OCI-M2 (cell line): ENCODE measurements at regions not wholly inside any gene's neighbourhood (a gene's known extent, or its start where the extent isn't known, plus 50 kb on each side); places are given as distances from the start of the nearest gene placed in this dataset.
"Not testable (repeated sequence)": the region's sequence is repeated elsewhere in the genome, so short reads cannot be mapped to it uniquely, and the experiment has no call there.

Experiments used
- DNase-seq: peaks from one replicate; lab custom pipeline; 2025; ENCODE audit not compliant: unreplicated experiment; lab: John Stamatoyannopoulos, UW

DNA sequence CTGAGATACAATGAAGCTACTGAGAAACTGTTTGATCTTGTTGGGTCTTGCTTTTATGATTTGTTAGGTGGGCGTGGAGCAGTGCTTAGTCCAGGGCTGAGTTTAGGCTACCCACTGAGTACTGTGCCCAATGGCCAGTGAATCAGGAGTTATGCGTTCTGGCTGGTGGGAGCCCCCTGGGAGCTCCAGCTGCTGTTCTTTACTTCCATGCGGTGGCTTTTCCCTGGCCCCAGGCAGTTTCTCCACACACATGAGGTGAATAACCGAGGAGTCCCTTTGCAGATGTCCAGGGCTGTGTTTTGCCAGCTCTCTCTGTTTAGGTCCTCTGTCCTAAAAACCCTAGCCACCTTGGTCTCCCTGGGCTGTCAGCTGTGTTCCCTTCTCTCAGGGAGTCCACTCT, 106.5 kb downstream of the KLF13 start:
- no peak for DNase-seq

DNA sequence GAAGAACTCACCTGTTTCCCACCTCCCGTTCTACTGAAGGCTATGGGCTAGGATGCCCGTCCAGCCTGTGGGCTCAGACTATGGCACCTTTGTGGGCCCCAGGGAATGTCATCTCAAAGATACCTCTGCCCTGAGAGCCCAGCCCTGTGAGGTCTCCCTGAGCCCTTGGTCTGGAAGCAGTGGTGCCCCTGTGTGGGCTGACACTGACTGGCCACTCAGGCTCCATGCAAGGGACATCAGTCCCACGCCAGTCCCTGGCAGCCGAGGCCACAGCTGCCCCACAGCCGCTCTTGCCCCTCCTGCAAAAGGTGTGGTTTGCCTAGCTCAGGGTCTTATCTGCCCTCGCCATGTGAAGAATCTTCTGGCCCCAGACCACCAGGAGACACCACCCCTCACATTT, 106.9 kb downstream of the KLF13 start:
- no peak for DNase-seq

DNA sequence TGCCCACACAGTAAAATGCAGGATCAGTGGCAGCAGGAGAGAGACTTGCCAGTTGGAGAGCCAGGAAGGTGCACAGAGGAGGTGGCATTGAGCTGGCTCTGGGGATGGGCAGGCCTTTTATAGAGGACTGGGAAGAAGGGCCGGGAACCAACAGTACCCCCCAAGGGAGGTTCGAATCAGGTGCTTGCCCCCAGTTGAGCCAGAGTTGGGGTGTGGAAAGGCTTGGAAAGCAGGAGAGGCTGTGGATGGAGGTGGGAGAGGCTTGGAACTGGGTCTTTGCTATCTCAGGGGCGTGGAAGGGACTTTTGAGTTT, 107.6 kb downstream of the KLF13 start:
- no peak for DNase-seq

DNA sequence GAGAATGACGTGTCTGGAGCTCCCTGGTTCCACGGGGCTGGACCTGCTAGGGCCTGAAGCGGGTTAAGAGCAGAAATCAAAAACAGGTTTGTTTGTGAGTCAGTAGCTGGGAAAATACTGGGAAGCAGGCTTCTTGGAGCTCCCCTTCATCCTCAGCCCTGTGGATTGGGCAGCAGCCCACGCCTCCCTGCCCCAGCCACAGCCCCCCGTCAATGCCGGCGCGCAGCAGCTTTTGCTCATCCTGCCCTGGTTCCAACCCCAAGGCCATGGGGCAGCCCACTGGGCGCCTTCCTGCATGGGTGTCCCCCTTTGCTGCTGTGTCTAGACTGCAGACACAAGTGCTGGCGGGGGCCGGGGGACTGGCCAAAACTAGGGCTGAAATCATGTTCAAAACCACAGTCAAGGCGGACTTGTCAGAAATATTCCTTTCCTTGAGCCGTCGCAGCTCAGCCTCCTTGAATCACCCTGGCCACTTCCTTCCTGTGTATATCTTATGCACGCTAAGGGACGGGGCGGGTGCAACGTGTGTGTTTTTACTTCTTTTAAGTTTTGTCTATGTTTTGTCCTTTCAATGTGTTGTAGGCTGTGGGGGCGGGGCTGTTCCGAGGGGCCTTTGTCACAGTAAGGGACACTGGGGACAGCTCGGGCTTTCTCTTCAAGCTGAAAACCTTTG, 108.1 kb downstream of the KLF13 start:
- no peak for DNase-seq

DNA sequence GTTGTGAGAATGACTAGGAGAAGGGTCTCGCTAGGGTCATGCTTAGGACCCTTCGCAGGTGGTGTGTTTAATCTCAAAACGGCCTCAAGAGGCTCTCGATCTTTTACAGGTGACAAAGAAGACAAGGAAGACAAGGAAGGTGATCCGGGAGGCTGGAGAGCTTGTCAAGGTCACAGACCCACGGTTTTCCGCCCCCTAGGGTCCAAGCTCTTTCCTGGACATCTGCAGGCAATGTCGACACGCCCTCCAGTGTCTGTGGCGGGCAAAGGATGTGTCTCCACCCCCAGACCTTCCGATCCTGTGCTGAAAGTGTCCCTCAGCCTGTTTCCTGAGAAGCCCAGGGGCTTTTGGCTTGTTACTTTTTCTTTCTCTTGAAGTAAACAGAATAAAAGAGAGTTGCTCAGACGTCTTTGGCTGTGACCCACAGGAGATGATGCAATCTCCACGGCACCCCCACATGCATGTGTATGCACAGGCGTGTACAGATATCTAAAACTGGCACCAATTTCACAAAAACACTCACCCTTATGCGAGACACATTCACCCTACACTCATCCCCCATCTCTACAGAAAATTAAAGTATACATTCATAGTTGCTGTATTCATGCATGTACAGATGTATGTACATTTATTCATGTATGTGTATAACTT, 108.8 kb downstream of the KLF13 start:
- no peak for DNase-seq

DNA sequence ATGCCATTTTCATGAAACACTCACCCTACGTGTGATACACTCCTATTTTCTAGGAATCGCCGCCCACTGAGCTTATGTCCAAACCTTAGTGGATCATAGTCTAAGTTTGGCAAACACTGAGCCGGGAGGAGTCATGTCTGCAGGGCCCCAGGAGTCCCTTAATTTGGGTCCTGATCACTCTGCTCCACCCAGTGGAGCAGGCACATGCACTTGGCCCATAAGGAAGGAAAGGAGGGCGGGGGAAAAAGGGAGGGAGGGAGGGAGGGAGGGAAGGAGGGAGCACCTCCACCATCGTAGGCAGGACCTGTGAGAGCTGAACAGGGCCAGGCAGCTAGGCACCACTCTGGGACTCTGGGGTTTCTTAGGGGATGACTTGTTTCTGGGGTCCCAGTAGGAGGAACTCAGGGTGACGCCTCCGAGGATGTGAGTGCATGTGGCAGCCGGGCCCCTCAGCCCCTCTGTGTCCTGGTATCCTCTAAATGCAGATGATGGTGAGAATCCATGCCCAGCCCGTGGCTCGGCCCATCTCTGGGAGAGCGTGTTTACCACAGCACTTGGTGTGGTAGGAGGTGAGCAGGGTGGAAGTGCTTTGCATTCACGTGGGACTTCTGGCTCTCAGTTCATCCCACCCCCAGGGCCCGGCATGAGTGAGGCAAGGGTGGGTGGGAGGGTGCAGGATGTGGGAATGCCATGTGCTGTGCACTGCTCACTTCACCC, 109.4 kb downstream of the KLF13 start:
- no peak for DNase-seq

DNA sequence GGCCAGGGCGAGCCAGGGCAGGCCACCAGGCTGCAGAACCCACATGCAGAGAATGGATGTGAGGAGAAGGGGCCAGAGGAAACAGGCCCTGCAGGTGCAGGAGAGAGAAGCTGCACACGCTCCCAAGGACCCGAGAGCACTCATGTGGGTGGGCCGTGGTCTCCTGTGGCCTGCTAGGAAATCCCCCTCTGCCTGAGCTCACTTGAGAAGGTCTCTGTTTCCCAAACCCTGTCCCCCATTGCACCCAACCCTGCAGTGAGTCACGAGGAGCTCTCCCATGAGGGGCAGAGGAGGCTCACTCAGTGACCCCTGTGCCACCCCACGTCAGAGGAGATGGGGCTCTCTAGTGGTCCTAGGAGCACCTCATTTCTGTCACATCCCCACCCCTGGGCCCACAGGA, 111.1 kb downstream of the KLF13 start:
- DNase-seq: no peak

DNA sequence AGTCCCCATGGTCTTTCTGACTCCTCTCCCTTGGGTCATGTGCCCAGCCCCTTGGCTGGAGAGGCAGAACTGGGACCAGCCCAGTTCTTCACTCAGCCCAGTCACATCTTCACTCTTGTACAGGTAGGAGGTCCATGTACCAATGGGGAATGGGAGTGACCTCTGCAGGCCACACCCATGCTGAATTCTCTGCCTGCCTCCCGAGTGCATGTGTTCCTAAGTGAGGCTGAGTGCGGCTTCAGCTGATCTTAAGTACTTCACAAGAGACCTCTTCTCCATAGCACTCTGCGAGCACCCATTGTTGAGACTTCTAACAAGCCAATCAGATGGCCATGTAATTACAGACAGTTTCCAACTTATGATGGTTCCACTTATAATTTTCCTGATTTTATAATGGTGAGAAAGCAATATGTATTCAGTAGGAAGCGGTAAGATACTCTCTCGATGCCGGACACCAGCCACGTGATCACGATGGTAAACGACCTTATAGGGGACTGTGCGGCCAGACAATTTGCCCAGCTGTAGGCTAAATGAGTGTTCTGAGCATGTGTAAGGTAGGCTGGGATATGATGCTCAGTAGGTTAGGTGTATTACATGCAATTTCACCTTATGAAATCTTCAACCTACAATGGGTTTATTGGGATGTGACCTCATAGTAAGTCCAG, 112.1 kb downstream of the KLF13 start:
- no peak for DNase-seq

DNA sequence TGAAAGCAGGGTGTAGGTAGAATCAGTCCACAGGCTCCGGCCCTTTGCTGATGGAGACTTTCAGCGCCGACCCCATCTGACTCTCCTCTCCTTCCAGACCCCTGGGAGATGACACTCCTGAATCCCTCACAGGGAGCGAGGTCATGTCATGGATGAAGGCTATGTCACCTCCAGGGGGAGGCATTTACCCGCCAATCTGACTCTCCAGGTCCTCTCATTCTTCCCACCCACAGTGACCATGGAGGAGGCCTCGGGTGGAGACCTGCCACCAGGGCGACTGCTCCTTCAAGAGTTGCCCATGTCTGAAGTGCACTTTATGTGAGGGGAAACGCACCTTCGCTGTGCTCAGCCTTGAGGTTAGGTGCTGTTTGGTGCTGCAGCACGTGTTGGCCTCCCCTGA, 112.7 kb downstream of the KLF13 start:
- DNase-seq: no peak

DNA sequence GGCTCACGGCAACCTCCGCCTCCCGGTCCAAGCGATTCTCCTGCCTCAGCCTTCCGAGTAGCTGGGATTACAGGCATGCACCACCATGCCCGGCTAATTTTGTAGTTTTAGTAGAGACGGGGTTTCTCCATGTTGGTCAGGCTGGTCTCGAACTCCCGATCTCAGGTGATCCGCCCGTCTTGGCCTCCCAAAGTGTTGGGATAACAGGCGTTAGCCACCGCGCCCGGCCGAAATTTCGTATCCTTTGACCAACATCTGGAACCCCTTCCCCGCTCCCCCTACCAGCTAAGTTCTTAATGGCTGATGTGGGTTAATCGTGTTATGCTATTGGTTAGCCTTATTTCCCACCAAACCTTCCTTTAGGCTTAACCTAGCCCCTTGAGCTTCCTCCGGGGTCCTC, 113.6 kb downstream of the KLF13 start:
- DNase-seq: not testable (repeated sequence)

DNA sequence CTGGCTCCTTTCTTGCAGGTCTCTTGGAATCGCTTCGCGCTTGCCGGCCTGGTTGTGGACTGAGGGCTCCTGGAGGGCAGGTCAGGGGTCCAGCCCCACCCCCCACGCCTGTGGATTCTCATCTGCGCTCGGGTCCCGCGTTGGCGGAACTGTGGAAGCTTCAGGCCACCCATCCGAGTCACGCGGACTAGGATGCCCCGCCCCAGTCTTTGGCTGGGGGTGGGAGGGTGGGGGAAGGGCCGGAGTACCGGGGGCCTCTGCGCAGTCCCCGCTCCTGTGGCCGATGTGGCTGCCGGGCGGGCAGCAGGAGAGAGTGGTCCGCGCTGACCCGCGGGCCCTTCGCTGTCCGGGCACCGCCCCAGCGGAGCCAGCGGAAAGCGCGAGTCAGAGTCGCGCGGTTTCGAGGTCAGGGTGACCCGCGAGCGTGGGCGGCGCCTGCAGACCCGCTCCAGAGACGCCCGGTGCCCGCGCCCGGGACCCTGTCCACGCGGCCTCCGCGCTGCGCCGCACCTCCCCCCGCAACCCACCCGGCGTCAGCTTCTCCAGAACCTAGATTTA, 114.2 kb downstream of the KLF13 start:
- DNase-seq: no peak

DNA sequence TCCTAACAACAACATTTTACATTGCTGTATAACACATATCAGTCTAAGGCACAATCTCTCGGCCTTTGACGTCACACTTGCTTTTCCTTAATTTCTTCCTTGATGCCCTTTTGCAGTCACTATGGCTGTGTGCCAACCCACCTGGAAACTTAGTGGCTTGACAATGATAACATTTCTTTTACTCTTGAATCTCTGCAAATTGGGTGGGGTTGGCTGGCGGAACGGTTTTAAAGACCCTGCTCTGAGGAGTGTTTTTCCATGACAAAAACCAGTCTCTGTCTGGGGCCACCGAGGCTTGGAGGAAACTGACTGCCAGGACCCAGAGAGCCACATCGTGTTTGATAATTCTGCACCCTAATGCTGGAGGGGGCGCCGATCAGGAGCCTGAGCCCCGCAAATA, 115.6 kb downstream of the KLF13 start:
- DNase-seq: no peak

DNA sequence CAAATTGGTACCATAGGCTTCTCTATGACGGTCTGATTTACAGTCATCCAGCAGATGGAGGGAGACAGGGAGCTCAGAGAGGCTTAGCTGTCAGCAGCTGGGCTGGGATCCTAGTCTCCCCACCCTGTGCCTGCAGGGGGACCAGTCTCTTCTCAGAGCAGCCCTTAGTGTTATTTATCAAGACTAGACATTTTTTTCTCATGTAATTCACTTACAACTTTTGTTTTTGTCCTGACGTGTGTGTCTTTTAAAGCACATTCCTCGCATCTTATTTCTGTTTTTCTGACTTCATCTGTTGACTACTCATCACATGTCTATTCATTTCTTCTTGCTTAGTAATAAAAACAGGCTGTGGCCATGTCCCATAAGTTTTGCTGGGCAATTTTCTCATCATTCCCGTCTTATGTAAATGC, 116.1 kb downstream of the KLF13 start:
- DNase-seq: no peak

DNA sequence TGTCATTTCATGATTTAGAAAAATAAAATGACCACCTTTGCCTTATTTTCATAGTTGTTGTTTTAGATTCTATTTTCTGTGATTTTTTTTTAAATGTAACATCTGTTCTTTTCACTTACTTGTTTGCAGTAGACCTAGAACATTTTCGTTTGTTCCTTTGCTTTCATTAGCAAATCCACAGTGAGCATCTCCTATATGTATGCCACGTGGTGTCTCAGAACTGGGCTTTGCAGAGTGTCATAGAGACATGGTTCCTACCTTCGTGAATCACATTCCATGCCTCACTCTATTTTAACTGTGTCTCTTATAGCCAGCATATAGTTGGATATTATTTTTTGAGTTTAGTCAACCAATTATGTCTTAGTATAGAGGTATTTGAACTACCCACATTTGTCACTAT, 118.2 kb downstream of the KLF13 start:
- DNase-seq: no peak

DNA sequence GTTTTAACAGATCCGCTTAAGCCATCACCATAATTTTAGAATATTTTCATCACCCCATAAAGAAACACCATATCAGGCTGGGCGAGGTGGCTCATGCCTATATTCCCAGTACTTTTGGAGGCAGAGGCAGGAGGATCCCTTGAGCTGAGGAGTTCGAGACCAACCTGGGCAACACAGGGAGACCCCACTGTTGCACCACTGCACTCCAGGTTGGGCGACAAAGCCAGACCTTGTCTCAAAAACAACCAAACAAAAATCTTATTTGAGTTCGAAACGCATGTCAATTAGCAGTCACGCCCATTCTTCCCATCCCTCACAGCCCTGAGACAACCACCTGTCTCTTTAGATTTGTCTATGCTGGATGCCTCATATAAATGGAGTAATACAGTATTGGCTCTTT, 119.9 kb downstream of the KLF13 start:
- no peak for DNase-seq

DNA sequence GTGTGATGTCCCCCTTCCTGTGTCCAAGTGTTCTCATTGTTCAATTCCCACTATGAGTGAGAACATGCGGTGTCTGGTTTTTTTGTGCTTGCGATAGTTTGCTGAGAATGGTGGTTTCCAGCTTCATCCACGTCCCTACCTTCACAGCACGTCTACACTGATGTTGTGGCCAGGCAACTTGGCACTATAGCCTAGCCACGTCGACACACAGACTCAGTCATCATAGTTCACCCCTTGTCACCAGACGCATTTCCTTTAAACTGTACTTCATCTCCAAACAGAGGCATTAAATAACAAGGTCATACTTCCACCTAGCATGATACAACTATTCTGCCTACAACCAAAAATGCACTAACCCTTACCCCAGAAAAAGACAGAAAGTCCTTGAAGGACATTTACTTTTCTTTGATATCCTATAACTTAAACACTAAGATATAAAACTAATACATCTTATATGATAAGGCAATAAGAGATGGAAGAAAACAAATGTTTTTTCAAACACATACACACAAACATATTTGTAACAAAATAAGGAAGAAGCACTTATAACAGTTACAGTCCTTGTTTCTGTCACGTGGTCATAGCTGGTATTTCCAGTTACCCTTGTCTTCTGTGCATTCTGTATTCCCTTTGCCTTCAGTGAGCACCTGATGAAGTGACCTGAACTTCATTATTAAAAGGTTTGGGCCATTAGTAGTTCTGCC, 121.4 kb downstream of the KLF13 start:
- no peak for DNase-seq

DNA sequence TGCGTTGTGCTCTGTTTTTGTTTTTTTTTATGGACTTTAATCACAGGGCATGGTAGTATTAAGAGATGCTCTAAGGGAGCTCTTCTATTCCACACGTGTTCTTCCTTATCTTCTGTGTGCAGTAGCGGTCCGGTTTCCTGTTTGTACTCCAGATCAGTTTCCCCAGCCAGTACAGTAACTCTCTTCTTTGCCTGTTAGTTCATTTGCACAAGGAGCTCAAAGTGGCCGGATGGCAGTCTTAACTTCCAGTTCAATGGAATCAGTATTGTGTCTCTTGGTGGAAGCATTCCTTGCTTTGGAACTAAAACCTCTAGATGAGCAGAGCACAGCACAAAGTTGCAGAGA, 122.0 kb downstream of the KLF13 start:
- no peak for DNase-seq

DNA sequence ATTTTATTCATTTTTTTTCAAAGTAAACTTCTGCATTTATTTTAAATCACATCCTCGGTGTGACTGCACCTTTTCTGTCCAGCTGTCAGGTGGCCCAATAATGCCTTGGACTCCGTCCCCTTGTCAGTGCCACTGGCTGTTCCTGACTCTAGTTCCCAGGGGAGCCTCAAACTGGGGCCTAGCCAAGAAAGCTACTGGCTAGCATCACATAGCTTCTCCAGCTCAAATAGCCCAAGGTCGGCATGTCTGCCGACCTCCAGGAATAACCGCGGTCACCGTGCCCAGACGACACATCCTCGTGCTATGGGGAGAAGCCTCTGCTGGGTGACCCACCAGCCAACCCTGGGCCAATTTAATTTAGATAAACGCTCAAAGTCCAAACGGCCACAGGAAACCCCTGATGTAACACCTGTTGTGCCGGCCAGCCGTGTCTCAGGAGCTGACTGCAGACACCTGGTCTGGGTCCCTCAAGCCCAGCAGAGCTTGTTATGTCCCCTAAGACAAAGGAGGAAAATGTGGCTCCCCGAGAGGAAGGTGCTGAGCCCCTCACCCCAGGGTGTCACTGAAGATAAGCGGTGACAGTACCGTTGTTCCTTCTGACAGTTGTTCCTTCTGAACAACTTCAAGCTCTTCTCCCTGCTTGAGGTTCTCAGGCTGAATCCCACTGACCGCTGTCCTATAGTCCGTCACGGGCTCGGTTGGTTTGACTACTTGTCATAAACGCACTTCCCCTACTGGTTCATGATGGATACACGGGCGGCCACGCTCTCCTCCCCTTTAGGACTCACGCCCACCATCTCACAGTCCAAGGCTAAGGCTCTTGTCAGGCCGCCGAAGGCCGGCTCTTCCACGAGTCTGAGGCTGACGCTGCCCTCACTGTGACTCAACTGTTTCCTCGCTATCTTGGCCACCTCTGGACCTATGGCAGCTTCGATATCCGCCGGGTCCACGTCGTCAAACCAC, 126.2 kb downstream of the KLF13 start:
- no peak for DNase-seq

DNA sequence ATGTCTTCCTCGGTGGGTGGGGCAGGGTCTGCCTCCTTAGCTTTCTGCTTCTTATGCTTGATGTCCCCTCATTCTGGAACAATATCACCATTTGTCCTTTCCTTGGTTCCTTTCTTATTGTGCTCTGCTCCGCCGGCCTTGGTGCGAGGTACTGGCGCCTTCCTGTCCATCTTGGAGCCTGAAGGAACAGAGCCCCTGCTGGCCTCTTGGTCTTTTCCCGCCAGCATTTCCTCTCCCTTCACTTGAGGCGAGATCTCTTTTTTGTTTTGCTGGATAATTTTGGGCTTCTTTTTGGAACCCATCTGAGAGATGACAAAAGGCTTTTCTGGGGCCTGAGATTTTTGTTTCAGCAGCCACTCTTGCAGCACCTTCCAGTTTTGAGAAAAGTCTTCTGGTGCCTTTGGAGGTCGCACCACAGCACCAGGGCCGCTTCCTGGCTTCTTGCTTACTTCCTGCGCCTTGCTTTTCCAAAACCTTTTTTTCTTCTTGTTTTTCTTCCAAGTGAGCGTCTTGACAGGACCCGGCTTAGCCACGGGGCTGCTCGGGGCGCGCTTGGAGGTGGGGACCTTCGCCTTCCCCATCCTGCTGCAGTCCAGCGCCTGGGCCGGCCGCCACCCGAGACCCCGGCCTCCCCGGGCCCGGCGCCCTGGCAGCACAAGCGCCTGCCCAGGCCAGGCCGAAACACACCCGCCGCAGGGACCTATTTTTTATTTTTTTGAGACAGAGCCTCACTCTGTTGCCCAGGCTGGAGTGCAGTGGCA, 127.1 kb downstream of the KLF13 start:
- no peak for DNase-seq
